HEK293T (cell line): ENCODE measurements at regions not wholly inside any gene's neighbourhood (a gene's known extent, or its start where the extent isn't known, plus 50 kb on each side); places are given as distances from the start of the nearest gene placed in this dataset.

Experiments
- BHLHE40 ChIP-seq: fragments of 450-650 bp; IDR thresholded peaks from 2 replicates; pipeline ENCODE4 v1.6.1; 2016; ENCODE audit warnings: mild to moderate bottlenecking, moderate library complexity, borderline replicate concordance
- ELF4 ChIP-seq: fragments of 450-650 bp; IDR thresholded peaks from 2 replicates; pipeline ENCODE4 v1.6.1; 2017; ENCODE audit warnings: antibody characterized with exemption
- FOXA1 ChIP-seq: fragments of 450-650 bp; IDR thresholded peaks from 2 replicates; pipeline ENCODE4 v1.6.1; 2016; ENCODE audit warnings: mild to moderate bottlenecking
- FOXK2 ChIP-seq: fragments of 450-650 bp; IDR thresholded peaks from 2 replicates; pipeline ENCODE4 v1.6.1; 2016; ENCODE audit warnings: mild to moderate bottlenecking
- FOXM1 ChIP-seq: fragments of 450-650 bp; IDR thresholded peaks from 2 replicates; pipeline ENCODE4 v1.6.1; 2017; ENCODE audit warnings: mild to moderate bottlenecking, borderline replicate concordance
- HDGF ChIP-seq: fragments of 450-650 bp; IDR thresholded peaks from 2 replicates; pipeline ENCODE4 v1.6.1; 2017; ENCODE audit warnings: antibody characterized with exemption, borderline replicate concordance
- L3MBTL2 ChIP-seq: fragments of 450-650 bp; conservative IDR thresholded peaks from 2 replicates; pipeline ENCODE4 v1.6.1; 2016; ENCODE audit warnings: mild to moderate bottlenecking
- PKNOX1 ChIP-seq: fragments of 450-650 bp; IDR thresholded peaks from 2 replicates; pipeline ENCODE4 v1.6.1; 2016
- SP1 ChIP-seq: fragments of 450-650 bp; IDR thresholded peaks from 2 replicates; pipeline ENCODE4 v1.6.1; 2017
- SUZ12 ChIP-seq: fragments of 450-650 bp; IDR thresholded peaks from 2 replicates; pipeline ENCODE4 v1.6.1; 2016; ENCODE audit warnings: mild to moderate bottlenecking
- TARDBP ChIP-seq: fragments of 450-650 bp; IDR thresholded peaks from 2 replicates; pipeline ENCODE4 v1.6.1; 2016
- ZNF384 ChIP-seq: fragments of 450-650 bp; IDR thresholded peaks from 2 replicates; pipeline ENCODE4 v1.6.1; 2016

DNA sequence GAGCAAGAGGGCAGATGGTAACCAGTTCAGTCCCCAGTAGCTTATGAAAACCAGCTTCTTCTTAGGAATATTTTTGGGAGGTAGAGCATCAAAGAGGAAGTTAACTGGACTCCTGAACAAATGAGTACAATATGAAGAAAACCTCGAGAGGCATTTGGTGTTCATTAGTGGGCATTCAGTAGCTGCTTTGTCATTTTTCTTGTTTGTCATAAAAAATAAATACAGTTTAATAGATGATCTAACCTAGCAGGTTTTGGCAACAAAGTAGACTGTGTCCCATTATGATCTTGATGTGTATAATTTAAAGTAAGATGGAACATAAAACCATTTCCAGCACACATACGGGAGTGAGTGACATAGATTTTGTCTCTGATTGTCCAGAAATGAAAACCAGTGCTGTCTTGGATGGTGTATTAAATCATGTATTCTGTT, 173.1 kb downstream of the HS3ST3A1 start:
- TF ChIP-seq HDGF (no peak), BHLHE40 (no peak), FOXA1 (no peak), PKNOX1 (no peak), FOXM1 (no peak), SP1 (no peak), FOXK2 (no peak), SUZ12 (no peak), L3MBTL2 (no peak), TARDBP (no peak), ELF4 (no peak), ZNF384 (no peak)
